Skin epidermis (tissue), 12 donors: ENCODE measurements at regions not wholly inside any gene's neighbourhood (a gene's known extent, or its start where the extent isn't known, plus 50 kb on each side); places are given as distances from the start of the nearest gene placed in this dataset.

ENCODE experiments used
- H3K27ac ChIP-seq, 21 experiments: fragments of 200-600 bp; sonication (generic) in 11 of 21; one replicate each; pipeline ENCODE4 v1.5.0; 2020; ENCODE audit warnings: mild to moderate bottlenecking in 3 of 21, inconsistent platforms in 2 of 21, moderate library complexity in 2 of 21
- H3K4me3 ChIP-seq, 7 experiments: fragments of 200-600 bp; sonication (generic) in 2 of 7; one replicate each; pipeline ENCODE4 v1.5.0; 2020; ENCODE audit warnings: inconsistent platforms in 2 of 7, mild to moderate bottlenecking in 2 of 7, moderate library complexity in 1 of 7

DNA sequence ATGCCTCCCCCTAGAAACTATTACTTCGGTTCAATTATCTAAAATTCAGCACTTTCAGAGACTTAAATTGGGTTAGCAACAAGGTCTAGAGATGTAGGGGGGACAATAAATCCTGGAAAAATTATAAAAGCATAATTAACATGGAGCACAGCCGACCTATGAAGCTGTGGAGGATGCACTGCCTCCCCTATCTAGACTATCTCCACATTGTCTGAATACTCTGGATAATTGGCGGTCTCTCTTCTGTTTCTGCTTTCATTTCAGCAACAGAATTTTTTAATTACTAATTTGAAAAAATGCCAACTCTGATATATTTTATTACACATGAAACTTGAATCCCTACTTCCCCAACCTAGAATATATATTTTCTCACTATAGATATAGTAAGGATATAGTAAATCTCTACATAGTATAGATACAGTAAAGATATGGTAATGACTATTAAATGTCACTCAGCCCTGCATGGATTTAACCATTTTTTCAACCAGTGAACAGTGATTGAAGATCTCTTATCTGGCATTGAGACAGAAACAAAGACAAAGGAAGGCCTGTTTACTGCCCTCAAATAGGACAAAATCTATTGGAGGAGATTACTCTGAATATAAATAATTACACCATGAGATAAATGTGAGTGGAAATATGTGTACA is 157.6 kb downstream of the BLID start:
- H3K27ac ChIP-seq, result no peak overlapping the region
- no peak overlapping the region for H3K4me3 ChIP-seq

DNA sequence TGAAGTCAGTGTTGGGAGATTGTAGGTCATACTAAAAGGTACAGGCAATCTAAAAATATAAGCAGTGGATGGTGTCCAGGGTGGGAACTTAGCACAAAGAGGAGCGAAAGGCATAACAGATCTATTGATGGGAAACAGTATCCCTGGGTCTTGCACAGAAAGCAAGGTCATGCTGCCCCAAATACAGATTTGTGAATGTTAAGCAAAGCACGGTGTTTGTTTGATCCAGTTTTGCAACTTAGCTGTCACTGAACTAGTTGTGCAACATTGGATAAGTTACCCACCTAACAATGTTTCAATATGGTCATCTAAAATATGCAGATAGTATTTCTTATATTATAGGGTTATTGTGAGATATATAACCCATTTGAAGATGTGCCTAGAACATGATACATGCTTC is 162.9 kb downstream of the BLID start:
- no peak overlapping the region for H3K4me3 ChIP-seq
- H3K27ac ChIP-seq, result no peak overlapping the region

DNA sequence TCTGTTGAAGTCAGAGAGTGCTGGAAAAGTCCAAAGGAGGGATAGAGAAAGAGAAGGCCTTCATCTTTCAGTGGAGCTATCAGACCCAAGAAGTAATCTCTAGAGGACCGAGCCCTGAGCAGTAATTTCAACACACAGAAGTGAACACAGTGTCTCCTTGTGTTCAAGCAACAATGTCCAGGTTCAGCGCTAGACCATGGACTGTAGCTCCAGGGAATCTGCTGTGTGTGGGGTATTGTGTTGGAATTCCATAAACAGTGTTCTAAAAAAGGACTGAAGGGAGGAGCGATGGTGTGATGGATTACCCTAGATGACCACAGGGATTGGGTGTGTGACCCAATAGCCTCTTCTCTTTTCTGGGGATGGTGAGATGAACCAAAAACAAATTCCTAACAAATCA is 165.9 kb downstream of the BLID start:
- H3K27ac ChIP-seq, result no peak overlapping the region
- H3K4me3 ChIP-seq, result no peak overlapping the region

DNA sequence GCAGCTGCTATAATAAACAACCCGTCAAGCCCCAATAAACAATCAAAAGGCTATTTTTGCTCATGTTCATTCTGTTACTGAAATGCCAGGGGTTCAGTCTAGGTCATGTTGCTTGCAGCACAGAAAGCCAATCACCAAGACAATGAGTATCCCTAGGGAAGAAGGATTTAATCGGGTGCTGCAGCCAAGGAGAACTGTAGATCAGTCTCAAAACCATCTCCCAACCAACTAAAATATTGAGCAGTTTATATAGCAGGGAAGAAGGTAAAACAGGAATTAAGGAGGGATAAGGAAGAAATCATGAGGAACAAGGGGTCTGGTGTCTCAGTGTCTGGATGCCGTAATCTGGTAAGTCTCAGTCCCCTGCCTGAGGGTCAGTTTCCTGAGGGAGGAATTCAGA is 169.5 kb downstream of the BLID start:
- Histone ChIP-seq H3K27ac (no peak overlapping the region), H3K4me3 (no peak overlapping the region)

DNA sequence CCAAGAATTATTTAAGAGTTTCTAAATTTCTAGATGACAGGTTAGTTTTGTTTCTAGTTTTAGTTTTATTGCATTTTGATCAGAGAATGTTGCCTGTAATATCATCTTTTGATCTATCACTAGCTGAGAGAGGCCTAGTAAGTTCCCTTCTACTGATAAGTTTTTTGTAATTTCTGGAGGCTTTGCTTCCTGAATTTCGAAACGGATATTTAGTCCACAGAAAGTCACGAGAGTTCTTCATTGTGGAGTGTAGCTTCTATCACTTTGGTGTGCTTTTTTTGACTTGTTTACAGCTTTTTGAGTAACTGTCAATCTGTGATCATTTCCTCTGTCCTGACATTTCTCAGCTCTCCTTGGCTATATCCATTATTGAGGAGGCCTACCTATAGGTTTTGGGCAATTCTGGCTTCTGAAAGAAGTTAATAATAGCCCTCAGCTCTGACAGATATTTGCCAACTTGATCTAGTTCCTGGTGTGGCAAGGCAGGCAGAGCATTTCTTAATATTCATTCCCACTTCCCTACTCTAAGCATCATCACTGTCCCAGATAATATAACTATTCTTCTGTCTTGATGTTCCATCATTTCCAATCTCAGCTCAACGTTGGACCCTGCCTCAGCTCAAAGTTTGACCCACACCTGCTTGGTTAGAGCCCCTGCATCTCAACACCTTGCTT is 171.3 kb downstream of the BLID start:
- Histone ChIP-seq H3K27ac (no peak overlapping the region), H3K4me3 (no peak overlapping the region)

DNA sequence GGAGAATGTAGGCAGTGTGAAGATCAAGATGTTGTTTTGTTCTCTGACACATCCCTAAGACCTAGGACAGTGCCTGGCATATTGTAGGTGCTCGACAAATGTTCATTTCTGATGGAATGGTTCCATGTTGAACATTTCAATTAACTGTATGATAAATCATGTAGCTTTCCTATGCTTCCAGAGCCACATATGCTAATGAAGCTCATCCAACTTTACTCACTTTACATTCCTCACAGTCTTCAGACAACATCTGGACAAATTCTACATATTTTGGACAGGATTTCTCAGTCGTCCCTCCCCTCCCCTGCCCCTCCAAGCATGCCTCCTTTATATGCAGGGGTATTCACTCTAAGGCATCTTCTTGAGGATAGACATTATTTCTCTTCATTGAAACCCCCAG is 177.9 kb downstream of the BLID start:
- Histone ChIP-seq H3K27ac (no peak overlapping the region), H3K4me3 (no peak overlapping the region)

DNA sequence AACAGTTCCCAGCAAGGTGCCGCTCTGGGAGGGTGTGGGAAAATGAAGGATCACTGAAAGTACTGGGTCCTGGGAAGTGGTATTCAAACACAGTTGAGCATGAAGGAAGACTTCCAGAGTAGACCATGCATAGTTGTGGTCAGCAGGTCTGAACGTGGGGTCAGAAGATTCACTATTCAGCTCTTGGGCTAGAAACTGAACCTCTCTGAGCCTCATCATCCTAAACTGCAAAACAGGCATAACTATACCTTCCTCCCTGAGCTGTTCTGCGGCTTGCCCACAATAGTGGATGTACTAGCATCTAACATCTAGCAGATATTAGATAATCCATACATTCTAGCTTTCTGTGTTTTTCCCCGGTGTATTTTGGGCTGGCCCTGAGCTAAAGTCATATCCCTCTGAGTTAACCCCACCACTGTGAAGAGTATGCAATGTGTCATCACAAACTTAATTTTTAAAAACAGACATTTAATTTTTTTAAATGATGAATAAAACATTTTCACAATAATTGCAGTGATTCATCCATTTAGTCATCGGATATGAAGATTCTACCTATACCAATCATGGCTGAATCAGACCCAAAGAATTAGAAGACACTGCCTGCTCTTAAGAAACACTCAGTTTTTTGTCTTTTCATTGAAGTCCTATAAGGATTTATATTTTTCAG is 179.1 kb downstream of the BLID start:
- H3K27ac ChIP-seq, result no peak overlapping the region
- H3K4me3 ChIP-seq, result no peak overlapping the region

DNA sequence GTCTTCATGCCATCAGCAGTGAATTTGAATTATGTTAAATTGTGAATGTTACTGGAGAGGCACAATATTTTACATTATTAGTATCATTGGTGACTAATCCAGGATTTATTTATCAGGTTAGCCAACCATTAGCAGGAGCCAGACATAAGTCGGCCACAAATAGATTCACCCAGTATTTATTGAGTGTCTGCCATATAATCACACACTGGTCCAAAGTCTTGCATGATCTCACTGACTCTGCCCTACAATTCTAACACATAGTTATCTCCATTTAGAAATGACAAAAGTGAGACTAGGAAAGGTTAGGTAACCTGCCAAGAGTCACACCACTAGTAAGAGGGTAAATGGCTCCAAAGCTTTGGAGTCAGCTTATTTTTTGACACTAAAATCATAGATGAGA is 179.6 kb downstream of the BLID start:
- H3K27ac ChIP-seq, result no peak overlapping the region

DNA sequence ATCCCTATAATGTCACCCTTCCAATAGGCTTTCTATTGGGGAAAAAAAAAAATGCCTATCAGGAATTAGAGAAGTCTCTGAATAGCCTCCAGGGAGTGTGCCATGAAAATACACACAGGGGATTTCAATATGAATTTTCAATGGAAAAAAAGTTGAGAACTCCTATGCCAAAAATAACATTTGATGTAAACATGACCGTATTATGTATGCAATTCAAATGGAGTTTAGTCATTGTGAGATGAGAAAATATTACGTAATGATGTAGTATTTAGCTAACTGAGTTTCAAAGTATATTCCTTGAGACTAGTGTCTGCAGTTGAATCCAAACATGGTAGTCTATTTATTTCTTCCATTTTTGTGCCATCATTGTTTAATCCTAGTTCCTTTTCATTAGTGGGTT is 182.3 kb downstream of the BLID start:
- Histone ChIP-seq H3K4me3 (no peak overlapping the region), H3K27ac (no peak overlapping the region)

More for the DNA sequence above, 179.6 kb downstream of the BLID start:
- H3K4me3 ChIP-seq, result no peak overlapping the region

DNA sequence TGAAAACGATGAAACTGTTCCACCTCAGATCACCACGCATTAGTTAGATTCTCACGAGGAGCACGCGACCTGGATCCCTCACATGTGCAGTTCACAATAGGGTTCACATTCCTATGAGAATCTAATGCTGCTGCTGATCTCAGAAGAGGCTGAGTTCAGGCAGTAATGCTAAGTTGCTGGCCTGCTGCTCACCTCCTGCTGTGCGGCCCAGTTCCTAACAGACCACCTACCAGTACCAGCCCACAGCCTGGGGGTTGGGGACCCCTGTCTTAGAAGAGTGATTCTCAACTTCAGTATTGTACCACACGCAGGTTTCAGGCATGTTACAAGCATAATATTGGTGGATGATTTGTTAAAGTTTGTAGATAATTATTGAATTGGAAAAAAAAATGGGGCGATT is 182.7 kb downstream of the BLID start:
- no peak overlapping the region for H3K27ac ChIP-seq
- no peak overlapping the region for H3K4me3 ChIP-seq

DNA sequence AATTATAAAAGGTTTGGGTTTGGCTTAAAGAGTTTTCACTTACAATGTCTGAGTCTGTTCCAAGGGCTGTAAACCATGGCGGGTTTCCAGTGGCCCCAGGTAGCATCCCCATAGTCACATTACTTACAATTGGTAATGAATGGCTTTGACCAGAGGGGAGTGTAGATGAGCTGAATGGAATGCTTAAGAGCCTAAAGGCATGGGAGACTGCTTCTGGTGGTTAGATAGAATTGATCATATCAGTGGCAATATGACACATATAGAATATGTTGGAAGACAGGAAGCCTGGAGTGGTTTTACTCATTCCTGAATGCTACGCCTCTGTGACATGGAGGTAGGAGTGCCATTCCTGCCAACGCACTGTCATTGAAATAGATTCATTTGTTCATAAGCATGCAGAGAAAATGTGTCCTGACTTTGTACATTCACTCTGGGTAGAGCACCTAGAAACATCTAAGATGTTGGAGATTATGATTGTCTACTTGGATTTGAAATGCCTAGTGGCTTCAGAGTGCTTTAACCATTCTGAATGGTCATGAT is 183.3 kb downstream of the BLID start:
- H3K27ac ChIP-seq, result no peak overlapping the region
- H3K4me3 ChIP-seq, result no peak overlapping the region

DNA sequence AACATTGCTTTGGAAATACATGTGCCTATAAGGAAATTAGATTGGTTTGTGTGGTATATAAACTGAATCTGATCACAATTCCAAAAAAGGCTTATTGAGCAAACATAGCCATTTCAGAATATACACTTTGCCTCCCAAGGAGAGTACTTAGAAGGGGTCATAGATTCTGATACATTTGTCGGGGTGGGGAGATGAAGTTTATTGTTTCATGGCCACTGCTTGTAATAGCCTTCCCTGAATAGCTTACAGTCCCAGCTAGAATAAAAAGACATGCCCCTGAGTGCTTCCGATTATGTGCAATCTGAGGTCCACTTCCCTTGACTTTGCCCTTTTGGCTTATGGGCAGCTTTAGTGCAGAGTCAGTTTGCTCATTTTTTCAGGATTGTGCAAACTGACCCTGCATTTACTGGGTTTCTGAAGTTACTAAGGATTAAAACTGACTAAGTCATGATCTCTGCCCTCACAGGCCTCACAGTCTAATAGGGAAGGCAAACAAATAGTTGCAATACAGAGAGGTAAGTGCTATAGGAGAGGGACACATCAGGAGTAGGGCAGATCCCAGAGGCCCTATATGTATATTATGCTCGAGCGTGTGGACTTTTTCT is 184.2 kb downstream of the BLID start:
- H3K27ac ChIP-seq, result no peak overlapping the region

DNA sequence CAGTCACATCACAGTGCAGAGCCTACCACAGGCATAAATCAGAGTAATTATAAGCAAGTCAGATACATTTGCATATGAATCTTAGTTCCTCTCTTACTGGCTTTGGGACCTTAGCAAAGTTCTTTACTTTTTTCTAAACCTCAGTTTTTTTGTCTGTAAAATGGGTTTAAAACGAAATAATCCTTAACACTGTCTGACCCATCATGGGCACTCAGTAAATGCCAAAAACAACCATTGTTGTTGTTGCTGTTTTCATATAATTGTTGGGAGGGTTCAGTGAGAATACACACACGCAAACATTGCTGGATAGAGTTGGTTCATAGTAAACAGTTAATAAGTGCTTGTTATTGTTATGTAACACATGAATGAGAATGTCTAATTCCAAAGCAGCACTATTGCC is 184.9 kb downstream of the BLID start:
- Histone ChIP-seq H3K4me3 (no peak overlapping the region), H3K27ac (no peak overlapping the region)

More for the DNA sequence above, 184.2 kb downstream of the BLID start:
- no peak overlapping the region for H3K4me3 ChIP-seq

DNA sequence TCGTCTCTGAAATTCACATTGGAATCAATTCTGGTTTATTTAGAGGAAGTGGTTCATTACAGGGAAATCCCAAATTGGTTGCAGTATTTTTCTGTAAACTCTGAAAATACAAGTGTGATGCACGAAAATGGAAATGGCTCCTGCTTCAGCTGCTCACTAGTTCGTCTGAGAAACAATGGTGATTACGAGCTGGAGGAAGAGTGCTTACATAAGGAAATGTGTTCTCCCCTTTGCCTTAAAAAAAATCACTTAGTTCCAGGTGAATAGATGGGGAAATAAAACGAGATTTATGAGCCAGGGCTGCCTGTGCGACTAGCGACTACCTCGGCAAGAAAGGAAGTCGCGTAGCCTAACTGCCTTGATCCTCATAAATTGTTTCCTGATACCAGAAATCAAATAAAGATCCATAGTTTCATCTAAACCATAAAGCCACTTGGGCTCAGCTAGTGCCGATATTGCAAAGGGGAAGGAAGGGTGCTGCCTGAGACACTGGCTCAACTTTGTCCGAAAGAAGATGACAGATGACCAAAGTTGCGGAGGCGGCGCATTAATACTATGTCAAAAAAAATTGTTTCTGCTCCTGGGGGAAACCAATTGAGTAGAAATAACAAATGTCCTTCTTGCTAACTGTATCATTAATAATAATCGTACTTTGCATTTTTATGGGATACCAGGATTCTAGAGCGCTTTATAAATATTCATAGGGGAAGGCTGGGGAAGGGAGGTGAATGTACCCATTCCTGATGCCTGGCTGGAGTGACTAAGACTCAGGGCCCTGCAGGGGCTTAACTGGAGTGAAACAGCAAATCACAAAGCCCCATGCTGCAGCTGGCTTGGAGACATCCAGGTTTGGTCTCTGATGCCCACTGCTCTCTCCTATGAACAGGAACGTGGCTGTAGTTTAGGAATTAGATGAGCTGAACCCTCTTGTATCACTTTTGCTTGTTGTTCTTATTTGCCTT is 185.7 kb downstream of the BLID start:
- peak overlapping the region in 11 of 21 experiments; percentile 1 to 70 (median 50) for H3K27ac ChIP-seq
- H3K4me3 ChIP-seq, result peak overlapping the region in 2 of 7 experiments; percentile 11 to 21

DNA sequence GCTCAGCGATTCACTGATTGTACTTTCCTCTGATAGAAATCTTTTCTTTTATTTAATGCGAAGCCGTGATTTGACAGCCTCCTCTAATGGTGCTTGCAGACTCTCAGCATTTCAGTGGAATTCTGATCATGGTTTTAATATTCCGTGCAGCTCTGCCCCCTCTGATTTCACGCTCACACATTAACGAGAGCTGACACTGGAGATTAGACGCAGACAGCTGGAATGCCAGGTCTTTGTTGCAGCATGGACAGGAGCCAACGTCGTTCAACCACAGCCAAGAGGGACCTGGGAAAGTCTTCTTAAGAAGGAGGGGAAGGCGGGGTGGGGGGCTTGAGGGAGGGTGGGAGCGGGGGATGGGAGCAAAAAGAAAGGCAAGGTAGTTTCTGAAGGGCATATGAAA is 186.4 kb downstream of the BLID start:
- peak overlapping the region in 2 of 7 experiments; percentile 11 to 21 for H3K4me3 ChIP-seq
- H3K27ac ChIP-seq, result peak overlapping the region in 9 of 21 experiments; percentile 1 to 70 (median 50)

DNA sequence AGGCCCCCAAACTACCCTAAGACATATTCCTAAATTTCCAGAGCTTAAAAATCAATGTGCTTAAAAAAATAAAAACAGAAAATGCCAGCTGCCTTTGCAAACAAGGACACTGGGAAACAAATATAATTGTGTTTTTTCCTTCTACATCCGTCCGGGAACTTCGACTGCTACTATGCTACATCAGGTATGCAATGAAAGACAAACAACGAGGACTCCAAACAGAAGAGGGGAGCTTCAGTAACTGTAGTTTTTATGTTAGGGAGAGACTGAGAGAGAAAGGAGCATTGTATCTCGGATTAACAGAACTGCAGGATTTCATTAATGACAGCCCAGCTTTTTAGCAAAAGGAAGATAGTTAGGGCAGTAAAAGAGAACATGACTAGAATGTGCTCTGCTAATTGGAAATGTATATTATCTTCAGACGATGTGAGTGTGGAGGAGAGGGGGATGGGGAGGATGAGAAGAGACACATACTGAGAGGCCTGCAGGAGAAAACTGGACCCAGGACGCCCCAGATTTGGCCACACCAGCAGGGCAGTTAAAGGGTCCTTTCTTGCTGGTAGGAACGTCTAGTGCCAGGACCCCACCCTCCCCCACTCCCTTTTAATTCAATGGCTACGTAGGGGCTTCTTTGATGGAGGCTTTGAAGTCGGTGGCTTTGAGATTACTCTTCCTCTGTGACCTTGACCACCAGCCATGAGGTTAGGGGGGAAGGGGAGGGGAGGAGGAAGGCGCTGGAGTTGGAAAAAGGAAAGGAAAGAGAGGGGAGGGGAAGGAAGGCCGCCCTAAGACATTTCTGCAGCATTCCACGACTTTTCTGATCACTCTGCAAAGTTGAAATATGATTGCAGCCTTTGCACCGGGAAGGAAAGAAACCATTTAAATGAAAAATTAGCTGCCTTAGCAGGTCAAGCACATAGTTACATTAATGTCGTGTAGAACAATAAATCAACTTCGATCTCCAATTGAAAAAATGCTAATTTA is 187.1 kb downstream of the BLID start:
- H3K27ac ChIP-seq, result peak overlapping the region in 3 of 21 experiments; percentile 6 to 35 (median 6)
- no peak overlapping the region for H3K4me3 ChIP-seq

DNA sequence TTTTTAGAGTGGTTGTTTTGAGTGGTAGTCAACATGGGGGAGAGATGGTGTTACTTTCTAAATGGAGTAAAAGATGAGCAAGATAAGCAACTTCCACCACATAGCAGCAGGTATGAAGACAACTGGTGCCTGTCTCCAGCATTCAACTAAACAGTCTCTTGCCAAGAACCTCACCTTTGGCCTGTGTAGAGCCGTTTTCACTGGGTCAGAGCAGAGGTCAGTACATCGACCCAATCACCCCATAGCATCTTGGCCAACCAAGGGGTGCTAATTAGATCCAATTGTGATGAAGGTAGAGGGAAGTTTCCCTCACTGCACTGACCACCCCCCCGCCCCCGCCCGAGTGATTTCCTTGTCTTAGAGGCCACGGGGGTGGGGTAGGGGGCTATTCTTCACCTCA is 188.2 kb downstream of the BLID start:
- no peak overlapping the region for H3K4me3 ChIP-seq
- H3K27ac ChIP-seq, result no peak overlapping the region

DNA sequence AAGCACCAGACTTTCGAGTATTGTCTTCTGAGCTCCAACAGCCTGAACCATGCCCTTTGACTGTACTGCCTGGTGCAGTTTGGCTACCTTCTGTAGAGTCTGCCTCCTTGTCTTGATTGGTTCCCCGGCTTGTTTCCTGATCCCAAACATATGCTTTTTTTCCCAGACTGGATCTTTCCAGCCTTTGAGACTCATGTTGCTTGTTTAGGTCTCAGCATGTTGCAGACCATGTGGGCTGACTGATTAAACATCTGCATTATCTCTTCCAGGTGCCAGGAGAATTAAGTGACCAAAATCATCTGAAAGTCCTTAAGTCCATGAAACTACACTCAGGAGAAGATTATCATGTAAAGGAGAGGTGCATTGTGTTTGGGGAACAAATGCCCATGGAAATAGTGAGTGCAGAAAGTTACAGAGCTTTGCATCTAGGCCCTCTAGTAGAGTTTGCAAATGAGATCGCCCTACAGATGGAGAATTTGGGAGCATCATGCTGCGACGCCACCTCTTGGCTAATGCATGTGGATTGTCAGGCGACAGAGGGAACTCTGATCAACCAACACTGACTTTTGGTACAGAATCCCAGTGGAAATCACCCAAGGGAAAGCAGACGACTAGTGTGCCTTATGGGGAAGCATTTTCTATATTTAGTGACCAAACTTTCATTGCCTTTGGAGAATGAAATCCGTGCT is 188.8 kb downstream of the BLID start:
- Histone ChIP-seq H3K4me3 (no peak overlapping the region), H3K27ac (no peak overlapping the region)
